Neural cell (in vitro differentiated cells): ENCODE measurements at regions not wholly inside any gene's neighbourhood (a gene's known extent, or its start where the extent isn't known, plus 50 kb on each side); places are given as distances from the start of the nearest gene placed in this dataset.

ENCODE experiments used
- H2AFZ ChIP-seq: fragments of 200-600, 300-800 bp; sonication (generic), shearing (Covaris generic); 2 replicates; pipeline ENCODE4 v1.6.0; 2014; ENCODE audit warnings: low read depth, mild to moderate bottlenecking, antibody characterized with exemption, low read length, moderate library complexity
- H3F3A ChIP-seq: fragments of 200-600 bp; shearing (Covaris generic); 2 replicates; pipeline ENCODE4 v1.6.1; 2016; ENCODE audit warnings: mild to moderate bottlenecking, moderate library complexity, mixed read lengths, antibody characterized with exemption, low read length; ENCODE audit not compliant: insufficient read depth, poor library complexity, severe bottlenecking
- H3K27ac ChIP-seq: fragments of 200-600, 300-800 bp; sonication (generic), shearing (Covaris generic); 2 replicates; pipeline ENCODE4 v1.5.1; 2014; ENCODE audit warnings: mild to moderate bottlenecking, low read length, moderate library complexity
- H3K27me3 ChIP-seq: fragments of 300-800, 200-600 bp; sonication (generic), shearing (Covaris generic); 2 replicates; pipeline ENCODE4 v1.6.0; 2014; ENCODE audit warnings: mild to moderate bottlenecking, low read depth, low read length, moderate library complexity; ENCODE audit not compliant: insufficient read depth
- H3K36me3 ChIP-seq: fragments of 300-800, 200-600 bp; sonication (generic), shearing (Covaris generic); 2 replicates; pipeline ENCODE4 v1.5.1; 2014; ENCODE audit warnings: mild to moderate bottlenecking, antibody characterized with exemption, low read length, moderate library complexity; ENCODE audit not compliant: insufficient read depth
- H3K4me2 ChIP-seq: fragments of 300-800, 200-600 bp; sonication (generic), shearing (Covaris generic); 2 replicates; pipeline ENCODE4 v1.6.0; 2014; ENCODE audit warnings: mild to moderate bottlenecking, low read length
- H3K4me3 ChIP-seq: fragments of 300-800, 200-600 bp; sonication (generic), shearing (Covaris generic); 2 replicates; pipeline ENCODE4 v1.5.1; 2014; ENCODE audit warnings: mild to moderate bottlenecking, low read length, moderate library complexity
- H3K79me2 ChIP-seq: fragments of 200-600 bp; shearing (Covaris generic); replicated peaks from 2 replicates; pipeline ENCODE4 v1.6.0; 2014; ENCODE audit warnings: mild to moderate bottlenecking, low read length, moderate library complexity; ENCODE audit not compliant: insufficient read depth
- H3K9ac ChIP-seq: fragments of 300-800, 200-600 bp; sonication (generic), shearing (Covaris generic); 2 replicates; pipeline ENCODE4 v1.6.1; 2016; ENCODE audit warnings: mild to moderate bottlenecking, low read length, mixed read lengths
- H3K9me2 ChIP-seq: fragments of 200-600 bp; shearing (Covaris generic); 2 replicates; pipeline ENCODE4 v1.6.1; 2016; ENCODE audit warnings: mild to moderate bottlenecking, low read length, mixed read lengths; ENCODE audit not compliant: insufficient read depth
- H3K9me3 ChIP-seq: fragments of 200-600, 300-800 bp; sonication (generic), shearing (Covaris generic); 2 replicates; pipeline ENCODE4 v1.6.1; 2016; ENCODE audit warnings: mild to moderate bottlenecking, mixed run types, low read length, moderate library complexity, mixed read lengths
- H4K20me1 ChIP-seq: fragments of 200-600 bp; shearing (Covaris generic); 2 replicates; pipeline ENCODE4 v1.6.1; 2016; ENCODE audit warnings: mild to moderate bottlenecking, mixed run types; ENCODE audit not compliant: insufficient read depth
- EP300 ChIP-seq: fragments of 450-650 bp; conservative IDR thresholded peaks from 2 replicates; pipeline ENCODE4 v1.6.1; 2014; ENCODE audit warnings: antibody characterized with exemption, mild to moderate bottlenecking, moderate library complexity; ENCODE audit not compliant: poor library complexity, severe bottlenecking
- EZH2 ChIP-seq: fragments of 200-600, 300-800 bp; shearing (Covaris generic), sonication (generic); IDR thresholded peaks from 2 replicates; pipeline ENCODE4 v1.6.1; 2014; ENCODE audit warnings: antibody characterized with exemption, low read length, borderline replicate concordance, mild to moderate bottlenecking; ENCODE audit not compliant: insufficient read depth, poor library complexity, severe bottlenecking
- MXI1 ChIP-seq: fragments of 450-650 bp; conservative IDR thresholded peaks from 2 replicates; pipeline ENCODE4 v1.6.1; 2014; ENCODE audit warnings: antibody characterized with exemption, mild to moderate bottlenecking; ENCODE audit not compliant: poor library complexity, severe bottlenecking
- POLR2AphosphoS5 ChIP-seq: IDR thresholded peaks from 2 replicates; pipeline ENCODE4 v1.6.1; 2012
- RAD21 ChIP-seq: fragments of 450-650 bp; conservative IDR thresholded peaks from 2 replicates; pipeline ENCODE4 v1.6.1; 2014; ENCODE audit warnings: antibody characterized with exemption, mild to moderate bottlenecking, moderate library complexity
- SMC3 ChIP-seq: fragments of 450-650 bp; conservative IDR thresholded peaks from 2 replicates; pipeline ENCODE4 v1.6.1; 2014; ENCODE audit warnings: antibody characterized with exemption, mild to moderate bottlenecking, moderate library complexity; ENCODE audit not compliant: poor library complexity
- TAF1 ChIP-seq: IDR thresholded peaks from 2 replicates; pipeline ENCODE4 v1.6.1; 2012; ENCODE audit warnings: low read depth
- TF ChIP-seq, protein P1 (sequence below): fragments of 450-650 bp; IDR thresholded peaks from 2 replicates; pipeline ENCODE4 v1.5.1; 2014; ENCODE audit warnings: antibody characterized with exemption, mild to moderate bottlenecking, moderate library complexity; ENCODE audit not compliant: poor library complexity, severe bottlenecking
- TF ChIP-seq, protein P2 (sequence below): IDR thresholded peaks from 2 replicates; pipeline ENCODE4 v1.6.1; 2012; ENCODE audit warnings: borderline replicate concordance

DNA sequence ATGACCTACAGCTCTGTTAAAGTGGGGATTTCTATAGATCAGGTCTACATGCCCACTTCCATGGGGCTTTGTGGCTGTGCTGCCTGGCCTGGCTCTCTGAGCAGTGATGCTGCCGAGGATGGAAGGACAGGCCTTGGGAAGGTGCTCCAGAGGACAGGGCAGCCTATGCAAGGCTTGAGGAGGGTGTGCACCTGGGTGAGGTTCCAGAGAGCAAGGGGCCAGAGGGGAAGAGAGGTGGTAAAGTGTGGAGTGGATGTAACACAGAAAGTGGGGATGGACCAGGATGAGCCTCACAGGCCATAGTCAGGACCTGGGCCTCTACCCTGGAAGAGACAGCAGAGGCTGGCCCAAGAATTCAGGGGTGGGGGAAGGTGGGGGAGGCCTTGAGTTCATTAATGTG lies 826.4 kb downstream of the DCDC2C start:
- H3F3A ChIP-seq, result no peaks in the 10 kb centered on the region
- no peak overlapping the region for H3K27ac ChIP-seq
- H3K4me2 ChIP-seq, result no peak overlapping the region
- no peaks in the 10 kb centered on the region for H4K20me1 ChIP-seq
- no peak overlapping the region for H3K4me3 ChIP-seq
- no peaks in the 10 kb centered on the region for H3K36me3 ChIP-seq
- H3K27me3 ChIP-seq, result no peaks in the 10 kb centered on the region
- no peak for TF ChIP-seq POLR2AphosphoS5
- TF ChIP-seq SMC3, result no peak
- TF ChIP-seq TAF1, result no peak
- TF ChIP-seq RAD21, result no peak
- TF ChIP-seq, protein P1, sequence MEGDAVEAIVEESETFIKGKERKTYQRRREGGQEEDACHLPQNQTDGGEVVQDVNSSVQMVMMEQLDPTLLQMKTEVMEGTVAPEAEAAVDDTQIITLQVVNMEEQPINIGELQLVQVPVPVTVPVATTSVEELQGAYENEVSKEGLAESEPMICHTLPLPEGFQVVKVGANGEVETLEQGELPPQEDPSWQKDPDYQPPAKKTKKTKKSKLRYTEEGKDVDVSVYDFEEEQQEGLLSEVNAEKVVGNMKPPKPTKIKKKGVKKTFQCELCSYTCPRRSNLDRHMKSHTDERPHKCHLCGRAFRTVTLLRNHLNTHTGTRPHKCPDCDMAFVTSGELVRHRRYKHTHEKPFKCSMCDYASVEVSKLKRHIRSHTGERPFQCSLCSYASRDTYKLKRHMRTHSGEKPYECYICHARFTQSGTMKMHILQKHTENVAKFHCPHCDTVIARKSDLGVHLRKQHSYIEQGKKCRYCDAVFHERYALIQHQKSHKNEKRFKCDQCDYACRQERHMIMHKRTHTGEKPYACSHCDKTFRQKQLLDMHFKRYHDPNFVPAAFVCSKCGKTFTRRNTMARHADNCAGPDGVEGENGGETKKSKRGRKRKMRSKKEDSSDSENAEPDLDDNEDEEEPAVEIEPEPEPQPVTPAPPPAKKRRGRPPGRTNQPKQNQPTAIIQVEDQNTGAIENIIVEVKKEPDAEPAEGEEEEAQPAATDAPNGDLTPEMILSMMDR, result no peak
- TF ChIP-seq EP300, result no peak
- TF ChIP-seq EZH2, result no peak
- TF ChIP-seq, protein P2, sequence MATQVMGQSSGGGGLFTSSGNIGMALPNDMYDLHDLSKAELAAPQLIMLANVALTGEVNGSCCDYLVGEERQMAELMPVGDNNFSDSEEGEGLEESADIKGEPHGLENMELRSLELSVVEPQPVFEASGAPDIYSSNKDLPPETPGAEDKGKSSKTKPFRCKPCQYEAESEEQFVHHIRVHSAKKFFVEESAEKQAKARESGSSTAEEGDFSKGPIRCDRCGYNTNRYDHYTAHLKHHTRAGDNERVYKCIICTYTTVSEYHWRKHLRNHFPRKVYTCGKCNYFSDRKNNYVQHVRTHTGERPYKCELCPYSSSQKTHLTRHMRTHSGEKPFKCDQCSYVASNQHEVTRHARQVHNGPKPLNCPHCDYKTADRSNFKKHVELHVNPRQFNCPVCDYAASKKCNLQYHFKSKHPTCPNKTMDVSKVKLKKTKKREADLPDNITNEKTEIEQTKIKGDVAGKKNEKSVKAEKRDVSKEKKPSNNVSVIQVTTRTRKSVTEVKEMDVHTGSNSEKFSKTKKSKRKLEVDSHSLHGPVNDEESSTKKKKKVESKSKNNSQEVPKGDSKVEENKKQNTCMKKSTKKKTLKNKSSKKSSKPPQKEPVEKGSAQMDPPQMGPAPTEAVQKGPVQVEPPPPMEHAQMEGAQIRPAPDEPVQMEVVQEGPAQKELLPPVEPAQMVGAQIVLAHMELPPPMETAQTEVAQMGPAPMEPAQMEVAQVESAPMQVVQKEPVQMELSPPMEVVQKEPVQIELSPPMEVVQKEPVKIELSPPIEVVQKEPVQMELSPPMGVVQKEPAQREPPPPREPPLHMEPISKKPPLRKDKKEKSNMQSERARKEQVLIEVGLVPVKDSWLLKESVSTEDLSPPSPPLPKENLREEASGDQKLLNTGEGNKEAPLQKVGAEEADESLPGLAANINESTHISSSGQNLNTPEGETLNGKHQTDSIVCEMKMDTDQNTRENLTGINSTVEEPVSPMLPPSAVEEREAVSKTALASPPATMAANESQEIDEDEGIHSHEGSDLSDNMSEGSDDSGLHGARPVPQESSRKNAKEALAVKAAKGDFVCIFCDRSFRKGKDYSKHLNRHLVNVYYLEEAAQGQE, result no peak
- TF ChIP-seq MXI1, result no peak
- no peak overlapping the region for H2AFZ ChIP-seq
- no peaks in the 10 kb centered on the region for H3K9me3 ChIP-seq
- no peaks in the 10 kb centered on the region for H3K9me2 ChIP-seq
- no peak overlapping the region for H3K9ac ChIP-seq
- H3K79me2 ChIP-seq, result no peaks in the 10 kb centered on the region

DNA sequence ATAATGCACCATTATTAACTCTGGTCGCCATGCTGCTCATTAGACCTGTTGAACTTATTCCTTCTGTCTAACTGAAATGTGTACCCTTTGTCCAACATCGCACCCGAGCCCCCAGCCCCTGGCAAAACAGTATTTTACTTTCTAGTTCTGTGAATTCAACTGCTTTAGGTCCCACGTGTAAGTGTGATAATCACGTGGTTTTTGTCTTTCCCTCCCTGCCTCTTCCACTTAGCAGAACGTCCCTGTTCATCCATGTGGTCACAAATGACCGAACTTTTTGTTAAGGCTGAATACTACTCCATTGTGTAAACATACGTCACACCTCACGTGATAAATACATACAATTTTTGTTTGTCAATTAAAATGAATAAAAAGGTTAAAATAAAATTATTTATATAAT lies 826.9 kb downstream of the DCDC2C start:
- H3K4me2 ChIP-seq, result no peak overlapping the region
- no peak overlapping the region for H3K4me3 ChIP-seq
- H3K79me2 ChIP-seq, result no peaks in the 10 kb centered on the region
- H3K27me3 ChIP-seq, result no peaks in the 10 kb centered on the region
- no peaks in the 10 kb centered on the region for H4K20me1 ChIP-seq
- no peak overlapping the region for H3K9ac ChIP-seq
- H3F3A ChIP-seq, result no peaks in the 10 kb centered on the region
- H3K27ac ChIP-seq, result no peak overlapping the region
- no peaks in the 10 kb centered on the region for H3K9me3 ChIP-seq
- no peak for TF ChIP-seq RAD21
- TF ChIP-seq EP300, result no peak
- TF ChIP-seq TAF1, result no peak
- no peak for TF ChIP-seq MXI1
- TF ChIP-seq POLR2AphosphoS5, result no peak
- TF ChIP-seq, protein P1, result no peak
- TF ChIP-seq, protein P2, result no peak
- TF ChIP-seq SMC3, result no peak
- TF ChIP-seq EZH2, result no peak
- H2AFZ ChIP-seq, result no peak overlapping the region
- H3K36me3 ChIP-seq, result no peaks in the 10 kb centered on the region
- no peaks in the 10 kb centered on the region for H3K9me2 ChIP-seq
